Activated CD8-positive, alpha-beta memory T cell treated with anti-CD3 and anti-CD28 coated beads for 48 hours (primary cell): ENCODE measurements at regions not wholly inside any gene's neighbourhood (a gene's known extent, or its start where the extent isn't known, plus 50 kb on each side); places are given as distances from the start of the nearest gene placed in this dataset.
"Not testable (repeated sequence)": the region's sequence is repeated elsewhere in the genome, so short reads cannot be mapped to it uniquely, and the experiment has no call there.

Experiments
- DNase-seq, 3 experiments: peaks; one replicate each; pipeline ENCODE4 v3.0.0-alpha.2; 2020; ENCODE audit warnings: low read depth in 2 of 3, low spot score in 2 of 3

DNA sequence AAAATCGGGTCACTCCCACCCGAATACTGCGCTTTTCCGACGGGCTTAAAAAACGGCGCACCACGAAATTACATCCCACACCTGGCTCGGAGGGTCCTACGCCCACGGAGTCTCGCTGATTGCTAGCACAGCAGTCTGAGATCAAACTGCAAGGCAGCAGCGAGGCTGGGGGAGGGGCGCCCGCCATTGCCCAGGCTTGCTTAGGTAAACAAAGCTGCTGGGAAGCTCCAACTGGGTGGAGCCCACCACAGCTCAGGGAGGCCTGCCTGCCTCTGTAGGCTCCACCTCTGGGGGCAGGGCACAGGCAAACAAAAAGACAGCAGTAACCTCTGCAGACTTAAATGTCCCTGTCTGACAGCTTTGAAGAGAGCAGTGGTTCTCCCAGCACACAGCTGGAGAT lies 325.7 kb upstream of the PIK3R1 start:
- not testable (repeated sequence) for DNase-seq

DNA sequence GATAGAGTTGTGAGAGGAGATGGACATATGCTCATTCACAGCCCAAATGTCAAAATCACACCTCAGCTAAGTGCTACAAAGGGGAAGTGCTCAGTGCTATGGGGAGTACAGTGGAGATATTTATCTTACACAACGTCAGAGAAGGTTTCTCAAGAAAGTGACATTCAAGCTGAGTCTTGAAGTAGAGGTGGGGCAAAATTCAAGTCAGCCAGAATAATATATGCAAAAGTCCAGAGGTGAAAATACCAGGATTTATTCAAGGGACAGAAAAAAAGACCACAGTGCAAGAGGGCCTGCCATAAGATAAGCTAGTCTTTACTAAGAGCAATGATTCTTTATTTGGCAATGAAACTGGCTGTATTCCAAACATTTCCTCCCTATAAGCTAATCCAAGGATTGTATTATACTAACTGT lies 327.8 kb upstream of the PIK3R1 start:
- DNase-seq: no peak

DNA sequence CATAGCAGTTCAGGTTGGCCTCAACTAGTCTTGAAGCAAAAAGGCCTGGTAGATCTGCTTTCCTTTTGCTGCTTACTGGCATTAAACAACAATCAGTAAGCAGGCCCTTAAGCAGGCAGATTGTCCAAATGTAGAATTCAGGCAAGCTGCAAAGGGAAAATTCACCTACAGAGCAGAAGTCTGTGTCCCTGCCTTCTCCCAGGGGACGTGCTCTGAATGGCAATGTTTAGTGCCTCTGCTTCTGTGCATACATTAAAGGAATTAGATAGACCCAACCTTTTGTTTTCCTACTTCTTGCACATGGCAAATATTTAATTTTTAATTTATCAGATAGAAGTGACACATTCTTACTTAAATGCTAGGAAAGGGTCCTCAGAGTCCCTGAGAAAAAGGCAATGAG lies 328.8 kb upstream of the PIK3R1 start:
- no peak for DNase-seq

DNA sequence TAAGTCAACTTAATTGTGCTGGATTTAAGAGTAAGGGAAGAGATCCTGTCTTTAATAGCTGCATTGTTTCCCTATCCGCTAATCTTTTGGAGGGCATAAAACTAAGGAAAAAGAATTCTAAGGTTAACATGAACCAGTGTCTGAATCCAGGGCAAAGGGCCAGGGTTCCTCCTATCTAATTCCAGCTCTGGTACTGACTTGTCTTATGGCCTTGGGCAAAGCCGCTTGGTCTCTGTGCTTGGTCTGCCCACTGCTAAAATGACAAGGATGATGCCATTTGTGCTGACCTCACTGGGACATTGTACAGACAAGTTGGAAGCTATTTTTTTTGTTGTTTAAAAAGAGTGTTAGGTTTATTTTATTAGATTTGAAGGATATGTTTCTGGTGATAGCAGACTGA lies 334.7 kb upstream of the PIK3R1 start:
- DNase-seq: no peak

DNA sequence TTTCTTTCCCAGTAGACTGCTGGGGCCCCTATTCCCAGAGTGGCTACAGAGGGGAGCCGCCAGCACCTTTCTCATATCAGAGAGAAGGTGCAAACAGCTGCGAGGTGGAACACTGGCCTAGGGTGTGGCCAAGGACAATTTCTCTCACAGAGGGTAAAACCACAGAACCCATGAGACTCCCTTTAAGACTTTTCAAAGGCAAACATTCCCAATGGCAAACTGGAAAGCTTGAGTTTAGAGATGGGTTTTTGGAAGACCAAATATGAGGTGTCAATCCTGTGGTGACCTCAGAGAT lies 335.1 kb upstream of the PIK3R1 start:
- no peak for DNase-seq

DNA sequence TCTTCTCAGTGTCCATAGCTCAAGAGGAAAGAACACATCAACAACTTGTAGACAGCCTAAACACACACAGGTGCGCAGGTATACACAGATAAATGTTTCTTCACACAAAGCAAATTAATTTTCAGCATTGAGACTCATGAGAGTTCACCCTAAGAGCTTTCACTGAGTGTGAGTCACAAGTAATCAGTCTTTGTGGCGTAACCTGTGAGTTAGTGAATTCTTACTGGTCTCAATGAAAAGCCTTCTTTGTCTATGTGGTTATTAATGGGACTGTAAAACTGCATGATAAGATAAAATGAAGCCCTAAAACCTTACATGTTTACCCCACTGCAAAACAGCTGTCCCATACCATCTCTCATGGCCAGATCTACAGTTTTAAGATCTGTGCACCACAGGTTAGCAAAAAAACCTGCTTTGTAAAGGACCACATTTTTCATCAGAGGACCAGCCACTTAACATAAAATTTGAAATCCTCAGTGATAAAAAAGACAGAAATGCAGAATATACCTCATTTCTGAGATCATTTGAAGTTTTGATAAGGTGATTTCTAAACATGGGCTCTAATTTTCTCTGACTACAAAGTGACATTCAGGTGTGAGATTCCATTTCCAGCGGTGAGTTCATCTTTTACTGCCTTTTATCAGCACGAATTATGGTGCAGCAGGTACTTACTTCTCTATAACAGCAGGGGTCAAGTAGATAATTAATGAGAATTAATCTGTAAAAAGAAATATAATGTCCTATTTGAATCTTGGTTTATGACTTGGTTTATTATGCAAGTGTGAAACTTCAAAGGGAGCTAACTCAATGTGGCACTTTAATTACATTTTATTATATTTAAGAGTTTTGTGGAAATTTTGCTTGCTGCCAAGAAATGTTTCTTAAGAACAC lies 335.7 kb upstream of the PIK3R1 start:
- no peak for DNase-seq

DNA sequence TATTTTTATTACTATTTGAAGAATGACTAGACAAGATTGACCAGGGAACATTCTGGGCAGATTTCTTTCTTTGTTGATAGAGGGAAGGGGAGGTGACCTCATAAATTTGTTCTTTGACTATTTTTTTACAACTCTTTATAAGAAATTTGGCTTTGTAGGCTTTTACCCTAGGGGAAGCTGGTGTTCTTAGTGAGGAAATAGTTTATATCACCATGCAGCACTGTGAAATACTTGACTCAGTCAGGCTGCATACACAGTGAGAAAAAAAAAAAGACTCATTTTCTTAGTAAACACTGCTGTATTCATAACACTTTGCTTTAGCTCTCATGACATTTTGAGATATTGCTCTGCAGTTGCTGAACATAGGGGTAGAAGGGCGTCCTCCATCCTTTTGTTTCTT lies 336.6 kb upstream of the PIK3R1 start:
- DNase-seq: no peak

DNA sequence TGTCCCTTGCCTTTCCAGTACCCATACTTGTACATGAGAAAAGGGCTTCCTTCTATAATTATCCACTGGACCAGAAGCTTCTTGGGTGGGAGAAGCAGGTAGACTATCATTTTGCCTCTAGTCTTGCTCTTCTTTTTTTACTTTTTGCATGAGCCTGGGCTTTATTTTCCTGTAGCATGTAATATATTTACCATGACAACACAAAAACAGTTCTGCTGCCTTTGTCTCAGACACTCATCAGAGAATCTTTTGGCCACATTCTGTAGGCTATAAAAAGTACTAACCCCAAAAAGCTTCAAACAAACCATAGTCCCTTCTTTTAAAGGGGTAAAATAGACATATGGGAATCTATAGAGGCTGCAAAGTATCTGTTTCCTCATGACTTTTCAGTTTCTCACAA lies 339.2 kb upstream of the PIK3R1 start:
- no peak for DNase-seq

DNA sequence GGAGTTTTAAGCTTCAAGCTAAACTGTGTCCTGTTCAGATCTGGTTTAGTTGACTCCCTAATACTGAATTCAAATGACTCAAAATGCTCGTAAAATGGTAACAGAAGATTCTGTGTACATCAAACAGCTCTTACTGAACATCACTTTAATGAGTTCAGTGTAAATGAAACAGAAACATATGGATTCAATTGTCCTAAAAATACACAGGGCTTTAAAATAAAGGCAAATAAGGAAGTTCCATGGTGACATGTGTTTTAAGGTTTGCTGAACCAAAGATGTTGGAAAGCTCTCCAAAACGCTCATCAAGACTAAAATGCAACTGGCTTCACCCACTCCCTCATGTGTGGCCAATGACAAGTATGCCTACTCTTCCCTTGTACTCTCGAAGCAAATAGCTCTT lies 340.0 kb upstream of the PIK3R1 start:
- no peak for DNase-seq

DNA sequence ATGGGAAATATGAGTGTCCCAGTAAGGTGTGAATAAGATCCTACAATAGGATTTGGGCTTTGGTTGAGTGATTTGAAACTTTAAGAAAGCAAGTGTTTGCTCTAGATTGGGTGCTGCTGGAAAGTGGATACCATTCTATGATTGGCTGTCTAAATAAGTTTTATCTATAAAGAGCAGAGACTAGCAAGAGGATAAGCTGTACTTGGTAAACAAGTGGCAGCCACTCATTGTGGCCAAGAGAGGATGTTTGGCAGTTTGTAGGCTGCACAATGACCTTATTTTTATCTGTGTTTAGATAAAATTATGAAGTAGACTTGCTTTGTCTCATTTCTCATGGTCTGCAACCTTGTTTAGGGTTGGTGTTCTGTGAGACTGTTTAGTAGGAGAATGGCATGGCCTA lies 341.6 kb upstream of the PIK3R1 start:
- DNase-seq: no peak

DNA sequence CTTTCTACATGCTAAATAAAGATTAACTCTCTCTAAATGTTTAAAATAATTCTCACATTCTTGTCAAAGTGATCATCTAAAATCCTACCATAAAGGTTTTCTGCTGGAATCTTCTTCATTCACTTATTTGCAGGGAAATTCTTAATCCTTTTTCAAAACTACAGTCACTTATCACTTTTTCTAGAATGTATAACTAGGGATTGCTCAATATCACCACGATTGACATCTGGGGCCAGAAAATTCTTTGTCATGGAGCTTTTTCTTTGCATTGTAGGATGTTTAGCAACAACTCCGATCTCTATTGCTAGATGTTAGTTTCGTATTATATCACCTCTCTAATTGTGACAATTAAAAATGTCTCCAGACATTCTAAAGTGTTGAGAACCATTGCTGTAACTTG lies 344.9 kb upstream of the PIK3R1 start:
- no peak for DNase-seq

DNA sequence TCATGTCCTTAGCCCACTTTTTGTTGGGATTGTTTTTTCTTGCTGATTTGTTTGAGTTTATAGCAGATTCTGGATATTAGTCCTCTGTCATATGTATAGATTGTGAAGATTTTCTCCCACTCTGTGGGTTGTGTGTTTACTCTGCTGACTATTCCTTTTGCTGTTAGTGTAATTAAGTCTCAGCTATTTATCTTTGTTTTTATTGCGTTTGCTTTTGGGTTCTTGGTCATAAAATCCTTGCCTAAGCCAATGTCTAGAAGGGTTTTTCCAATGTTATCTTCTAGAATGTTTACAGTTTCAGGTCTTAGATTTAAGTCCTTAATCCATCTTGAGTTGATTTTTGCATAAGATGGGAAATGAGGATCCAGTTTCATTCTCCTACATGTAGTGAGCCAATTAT lies 351.2 kb upstream of the PIK3R1 start:
- not testable (repeated sequence) for DNase-seq

DNA sequence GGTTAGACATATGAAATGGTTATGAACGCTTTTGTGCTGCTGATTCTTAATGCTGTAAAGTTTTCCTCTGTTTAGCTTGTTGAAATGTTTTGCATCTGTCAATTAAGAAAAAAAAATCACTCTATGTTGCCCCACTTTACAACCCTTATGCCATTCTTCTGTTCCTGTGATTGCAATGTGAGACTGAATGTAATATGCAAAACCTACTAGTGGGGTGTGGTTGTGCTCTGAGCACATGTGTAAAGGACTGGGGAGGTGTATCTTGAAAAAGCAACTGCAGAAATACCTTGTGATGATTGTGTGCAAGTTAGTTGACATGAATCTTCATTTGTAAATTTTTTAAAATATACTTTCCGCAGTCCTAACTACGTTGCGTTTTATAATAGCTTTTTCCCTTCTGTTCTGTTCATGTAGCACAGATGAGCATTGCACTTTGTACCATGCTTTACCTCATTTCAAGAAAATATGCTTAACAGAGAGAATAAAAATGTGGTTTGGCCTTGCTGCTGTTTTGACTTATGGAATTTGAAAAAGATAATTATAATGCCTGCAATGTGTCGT lies 357.0 kb upstream of the PIK3R1 start:
- no peak for DNase-seq

DNA sequence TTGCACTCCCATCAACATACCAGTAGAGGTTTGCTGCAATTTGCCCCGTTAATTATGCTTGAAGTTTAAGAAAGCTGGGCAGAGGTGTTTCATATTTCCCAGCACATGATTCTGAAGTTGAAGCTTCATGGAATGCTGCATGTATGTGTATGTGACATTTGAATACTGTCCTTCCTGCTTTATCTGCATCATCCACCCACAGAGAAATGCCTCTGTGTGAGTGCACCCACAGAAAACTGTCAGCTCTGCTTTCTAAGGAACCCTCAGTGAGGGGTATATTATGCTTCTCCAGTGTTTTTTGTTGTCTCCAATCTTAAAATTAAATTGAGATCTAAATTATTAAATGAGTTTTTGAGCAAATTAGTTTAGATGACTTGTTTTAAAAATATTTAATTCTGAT lies 358.1 kb upstream of the PIK3R1 start:
- DNase-seq: no peak

DNA sequence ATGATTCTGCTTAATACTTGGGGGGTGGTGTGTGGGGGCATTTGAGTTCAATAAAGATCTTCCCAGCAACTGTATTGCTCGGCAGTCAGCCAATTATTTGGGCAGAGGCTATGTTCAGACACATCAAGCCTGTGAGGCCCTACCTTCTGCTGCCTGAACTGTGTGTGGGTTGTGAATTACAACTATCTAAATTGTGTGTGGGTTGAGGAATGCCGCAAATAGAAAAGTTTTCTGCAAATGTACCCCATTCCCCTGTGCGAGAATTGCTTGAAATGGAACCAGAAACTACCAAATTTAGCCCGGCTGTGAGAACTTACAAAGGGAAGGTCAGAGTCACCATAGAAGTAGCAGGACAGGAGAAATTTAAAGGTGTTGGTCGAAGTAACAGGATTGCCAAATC lies 360.0 kb upstream of the PIK3R1 start:
- DNase-seq: no peak

DNA sequence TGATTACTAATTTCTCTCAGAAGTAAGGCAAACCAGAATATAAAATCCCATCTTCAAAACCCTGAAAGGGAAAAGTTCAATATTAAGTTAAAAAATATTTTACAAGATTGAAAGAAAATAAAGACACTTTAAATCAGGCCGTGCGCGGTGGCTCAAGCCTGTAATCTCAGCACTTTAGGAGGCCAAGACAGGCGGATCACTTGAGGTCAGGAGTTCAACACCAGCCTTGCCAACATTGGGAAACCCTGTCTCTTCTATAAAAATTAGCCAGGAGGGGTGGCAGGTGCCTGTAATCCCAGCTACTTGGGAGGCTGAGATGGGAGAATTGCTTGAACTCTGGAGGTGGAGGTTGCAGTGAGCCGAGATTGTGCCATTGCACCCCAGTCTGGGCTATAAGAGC lies 364.6 kb upstream of the PIK3R1 start:
- DNase-seq: not testable (repeated sequence)

DNA sequence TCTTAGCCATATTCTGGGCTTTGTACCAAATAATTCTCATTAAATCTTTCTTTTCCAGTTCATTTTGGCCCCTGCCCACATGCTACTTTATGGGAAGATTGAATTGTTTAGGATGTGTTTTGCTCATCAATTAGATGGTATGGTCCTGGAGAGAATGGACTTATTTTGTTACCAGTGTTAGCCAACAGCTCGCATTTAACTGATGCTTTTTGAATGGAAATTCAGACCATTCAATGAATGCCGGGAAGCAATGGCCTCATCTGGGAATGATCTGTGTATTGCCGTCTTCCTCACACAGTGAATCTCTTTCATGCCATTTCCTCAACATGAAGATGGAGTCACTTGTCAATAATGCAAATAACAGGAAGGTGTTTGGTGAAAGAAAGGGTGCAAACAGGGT lies 370.6 kb upstream of the PIK3R1 start:
- DNase-seq: no peak

DNA sequence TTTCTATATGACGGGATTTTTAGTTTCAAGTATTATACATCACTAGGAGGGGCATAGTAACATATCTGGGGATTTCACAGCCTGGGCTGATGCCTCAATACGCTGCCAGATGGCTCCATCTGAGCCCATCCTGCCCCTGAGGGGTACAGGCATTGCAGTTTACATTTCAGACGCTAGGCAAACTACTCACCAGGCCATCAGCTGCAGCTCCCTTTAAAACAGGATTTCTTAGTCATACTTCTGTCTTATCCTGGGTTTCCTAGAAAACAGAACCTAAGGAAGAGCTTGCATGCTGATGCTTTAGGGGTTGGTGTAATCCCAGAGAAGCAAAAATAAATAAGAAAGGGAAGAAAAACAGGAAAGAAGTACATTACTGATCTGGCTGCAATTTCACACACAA lies 372.8 kb upstream of the PIK3R1 start:
- DNase-seq: no peak

DNA sequence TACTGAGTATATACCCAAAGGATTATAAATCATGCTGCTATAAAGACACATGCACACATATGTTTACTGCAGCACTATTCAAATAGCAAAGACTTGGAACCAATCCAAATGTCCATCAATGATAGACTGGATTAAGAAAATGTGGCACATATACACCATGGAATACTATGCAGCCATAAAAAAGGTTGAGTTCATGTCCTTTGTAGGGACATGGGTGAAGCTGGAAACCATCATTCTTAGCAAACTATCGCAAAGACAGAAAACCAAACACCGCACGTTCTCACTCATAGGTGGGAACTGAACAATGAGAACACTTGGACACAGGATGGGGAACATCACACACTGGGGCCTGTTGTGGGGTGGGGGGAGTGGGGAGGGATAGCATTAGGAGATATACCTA lies 378.3 kb upstream of the PIK3R1 start:
- not testable (repeated sequence) for DNase-seq

DNA sequence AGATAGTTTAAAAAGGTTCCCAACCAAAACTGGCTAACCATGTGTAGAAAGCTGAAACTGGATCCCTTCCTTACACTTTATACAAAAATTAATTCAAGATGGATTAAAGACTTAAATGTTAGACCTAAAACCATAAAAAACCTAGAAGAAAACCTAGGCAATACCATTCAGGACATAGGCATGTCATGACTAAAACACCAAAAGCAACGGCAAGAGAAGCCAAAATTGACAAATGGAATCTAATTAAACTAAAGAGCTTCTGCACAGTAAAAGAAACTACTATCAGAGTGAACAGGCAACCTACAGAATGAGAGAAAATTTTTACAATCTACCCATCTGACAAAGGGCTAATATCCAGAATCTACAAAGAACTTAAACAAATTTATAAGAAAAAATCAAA lies 379.1 kb upstream of the PIK3R1 start:
- DNase-seq: not testable (repeated sequence)

DNA sequence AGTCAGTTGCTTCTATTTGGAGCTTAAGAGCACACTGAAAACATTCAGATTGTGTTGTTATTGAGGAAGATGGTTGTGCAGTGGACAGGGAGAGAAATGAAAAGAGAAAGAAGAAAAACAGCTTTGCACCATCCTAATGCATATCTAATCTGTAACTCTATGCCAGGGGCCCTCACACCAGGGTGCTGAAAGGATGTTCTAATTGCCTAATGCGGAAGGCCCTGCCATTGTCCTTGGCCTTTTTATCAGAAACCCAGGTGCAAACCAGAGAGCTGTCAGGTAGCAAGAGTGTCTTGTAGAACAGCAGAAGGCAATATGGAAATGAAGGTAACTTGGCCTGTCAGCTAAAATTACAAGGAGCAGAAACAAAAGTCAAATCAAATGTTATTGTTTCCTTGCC lies 384.5 kb upstream of the PIK3R1 start:
- no peak for DNase-seq

DNA sequence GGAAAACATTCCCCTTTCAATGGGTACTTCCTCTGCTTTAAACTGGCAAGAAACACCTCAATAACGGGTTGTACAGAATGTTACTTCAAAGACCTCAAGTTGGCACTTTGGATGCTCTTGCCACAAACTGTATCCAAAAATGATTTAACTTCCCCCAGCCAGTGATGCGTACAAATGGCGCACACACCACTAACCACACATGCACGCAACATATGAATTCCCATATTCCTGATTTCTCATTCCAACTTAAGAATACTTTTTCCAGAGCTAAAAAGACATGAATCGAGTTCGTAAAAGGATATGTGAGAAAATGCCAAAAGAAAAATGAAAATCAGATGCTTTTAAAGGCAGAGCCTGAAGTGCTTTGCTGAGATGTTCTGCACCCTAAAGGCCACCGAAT lies 388.0 kb upstream of the PIK3R1 start:
- DNase-seq: no peak

DNA sequence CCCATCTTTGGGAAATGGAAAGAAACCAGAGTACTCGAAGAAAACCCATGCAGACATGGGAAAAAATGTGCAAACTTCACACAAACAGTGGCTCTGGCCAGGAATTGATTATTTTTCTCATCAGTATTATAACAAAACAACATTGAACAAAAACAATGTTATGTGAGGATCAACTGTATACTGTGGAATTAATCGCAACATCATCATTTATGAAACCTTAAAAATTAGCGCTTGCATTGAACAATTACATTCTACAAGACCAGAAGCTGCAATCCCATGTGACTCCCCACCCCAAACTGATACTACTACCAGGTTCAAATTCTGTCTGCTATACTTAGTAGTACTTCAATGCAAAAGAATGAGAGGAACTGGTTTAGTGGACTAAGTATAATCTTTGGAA lies 390.7 kb upstream of the PIK3R1 start:
- no peak for DNase-seq
